Gastrocnemius medialis (tissue), 4 donors: ENCODE measurements at regions not wholly inside any gene's neighbourhood (a gene's known extent, or its start where the extent isn't known, plus 50 kb on each side); places are given as distances from the start of the nearest gene placed in this dataset.

Source experiments
- CTCF ChIP-seq, 5 experiments: fragments of 450-650 bp in 3 of 5; fragments of 200-600 bp in 2 of 5; sonication (generic) in 2 of 5; IDR thresholded peaks in 4 of 5; conservative IDR thresholded peaks in 1 of 5; 1 replicate in 4 of 5; 2 replicates in 1 of 5; pipeline ENCODE4 v1.5.1; 2016 to 2019; ENCODE audit warnings: antibody characterized with exemption in 5 of 5, mild to moderate bottlenecking in 3 of 5, moderate library complexity in 3 of 5
- POLR2A ChIP-seq, 2 donors: fragments of 450-650 bp; IDR thresholded peaks; one replicate each; pipeline ENCODE4 v1.6.1; 2017; ENCODE audit warnings: antibody characterized with exemption in 2 of 2, mild to moderate bottlenecking in 2 of 2, moderate library complexity in 2 of 2

DNA sequence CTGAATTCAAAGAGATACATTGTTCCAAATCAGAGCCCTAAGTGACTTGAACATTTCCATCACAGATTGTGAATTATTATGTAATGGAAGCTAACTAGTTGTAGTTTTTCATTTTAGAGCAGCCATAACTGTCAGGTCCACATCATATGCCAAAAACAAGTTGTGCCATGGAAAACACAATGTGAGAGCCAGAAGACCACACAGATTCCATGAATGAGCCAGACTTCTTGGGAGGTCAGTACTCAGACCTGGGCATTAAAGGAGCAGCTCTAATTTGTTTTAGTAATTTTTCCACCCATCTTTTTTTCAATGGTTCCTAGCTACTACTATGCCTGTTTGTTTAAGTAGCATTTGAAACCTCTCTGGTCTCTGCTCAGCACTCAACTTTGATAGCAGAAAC lies 279.4 kb downstream of the FAT3 start:
- no peak for TF ChIP-seq POLR2A (IDR thresholded peaks at IDR 0.05)
- no peak for TF ChIP-seq CTCF (IDR thresholded peaks at IDR 0.05 in 4 of 5, conservative IDR thresholded peaks at IDR 0.05 in 1 of 5)
